Cerebellar nuclear complex (tissue), 1 donor: ENCODE measurements at regions not wholly inside any gene's neighbourhood (a gene's known extent, or its start where the extent isn't known, plus 50 kb on each side); places are given as distances from the start of the nearest gene placed in this dataset.
"Not testable (repeated sequence)": the region's sequence is repeated elsewhere in the genome, so short reads cannot be mapped to it uniquely, and the experiment has no call there.

Experiments
- DNase-seq, 2 experiments: peaks; one replicate each; lab custom pipeline; 2025; lab: John Stamatoyannopoulos, UW

- DNase-seq = no peak
Observed at GRCh38 chr15:35282965-35283496, 197.9 kb upstream of the NANOGP8 start.

- no peak for DNase-seq
Observed at GRCh38 chr15:35281515-35281914, 196.4 kb upstream of the NANOGP8 start.

GRCh38 chr15:35279811-35280210 lies 194.7 kb upstream of the NANOGP8 start:
- no peak for DNase-seq

DNA sequence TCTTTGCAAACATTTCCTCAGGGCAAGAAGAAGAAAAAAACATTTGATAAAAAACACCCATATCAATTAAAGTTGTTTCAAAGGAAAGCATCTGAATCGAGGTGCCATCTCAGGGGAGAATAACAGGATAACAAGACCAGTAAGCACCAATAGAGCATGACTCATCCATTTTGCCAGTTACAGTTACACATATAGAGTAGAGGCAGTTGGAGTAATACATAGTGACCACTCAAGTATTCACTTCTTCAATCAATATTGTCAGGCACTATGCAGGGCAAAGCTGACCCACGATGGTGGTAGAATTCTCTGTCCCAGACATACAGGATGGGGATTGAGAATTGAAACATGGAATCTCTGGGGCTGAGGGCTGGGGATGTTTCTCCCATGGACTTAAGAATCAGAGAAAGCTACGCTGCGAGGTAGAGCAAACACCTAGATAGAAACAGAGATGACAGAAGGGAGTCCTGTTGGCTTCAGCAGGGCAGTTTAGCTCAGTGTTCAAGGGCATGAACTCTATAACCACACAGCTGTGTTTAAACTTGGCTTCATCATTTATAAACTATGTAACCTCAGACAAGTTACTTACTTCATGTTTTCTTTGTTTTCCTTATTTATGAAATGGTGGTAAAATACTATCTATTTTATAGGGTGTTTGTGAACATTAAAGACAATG lies 186.4 kb upstream of the NANOGP8 start:
- DNase-seq = no peak

- no peak for DNase-seq
Observed at GRCh38 chr15:35260941-35261340, 175.8 kb upstream of the NANOGP8 start.

- not testable (repeated sequence) for DNase-seq
Observed at GRCh38 chr15:35260274-35260673, 175.2 kb upstream of the NANOGP8 start.

DNA sequence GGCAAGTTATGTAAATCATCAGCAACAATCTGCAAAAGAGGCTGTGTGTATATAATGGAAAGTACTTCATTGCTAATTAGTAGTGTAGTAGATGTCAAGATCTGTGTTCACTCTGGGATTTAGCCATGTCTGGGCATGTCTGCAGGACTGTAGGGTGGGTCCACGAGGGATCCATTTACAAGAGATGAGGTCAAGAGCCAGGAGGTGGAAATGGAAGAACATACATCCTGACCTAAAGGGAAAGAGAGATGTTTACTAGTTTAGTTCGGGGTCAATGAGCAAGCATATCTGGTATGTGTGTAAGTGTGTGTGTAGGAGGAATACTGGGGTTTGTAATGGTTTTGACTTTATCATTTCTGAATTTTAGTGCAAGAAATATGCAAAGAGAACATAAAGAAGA lies 171.5 kb upstream of the NANOGP8 start:
- no peak for DNase-seq

- no peak for DNase-seq
Observed at GRCh38 chr15:35256141-35256540, 171.0 kb upstream of the NANOGP8 start.

- DNase-seq = not testable (repeated sequence)
Observed at GRCh38 chr15:35254908-35255307, 169.8 kb upstream of the NANOGP8 start.

DNA sequence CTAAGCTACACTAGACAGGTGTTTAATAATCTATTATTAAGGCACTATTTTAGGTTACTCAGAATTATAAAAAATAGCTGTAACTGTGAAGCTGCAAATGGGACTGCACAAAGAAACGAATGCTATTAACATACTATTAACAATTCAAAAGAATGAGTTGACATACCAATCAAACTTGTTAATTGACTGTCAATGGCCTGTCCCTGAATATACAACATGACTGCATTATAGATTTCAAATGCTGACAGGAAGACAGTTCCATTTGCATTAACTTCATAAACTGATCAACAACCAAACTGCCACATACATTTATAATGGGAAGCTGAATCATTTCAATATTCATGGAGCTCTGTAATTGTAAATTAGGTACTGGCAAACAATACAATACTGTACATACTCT lies 169.0 kb upstream of the NANOGP8 start:
- no peak for DNase-seq

- no peak for DNase-seq
Observed at GRCh38 chr15:35252351-35252865, 167.3 kb upstream of the NANOGP8 start.

GRCh38 chr15:35247150-35247549 lies 162.1 kb upstream of the NANOGP8 start:
- no peak for DNase-seq

- DNase-seq = no peak
Observed at GRCh38 chr15:35246451-35246850, 161.4 kb upstream of the NANOGP8 start.

DNA sequence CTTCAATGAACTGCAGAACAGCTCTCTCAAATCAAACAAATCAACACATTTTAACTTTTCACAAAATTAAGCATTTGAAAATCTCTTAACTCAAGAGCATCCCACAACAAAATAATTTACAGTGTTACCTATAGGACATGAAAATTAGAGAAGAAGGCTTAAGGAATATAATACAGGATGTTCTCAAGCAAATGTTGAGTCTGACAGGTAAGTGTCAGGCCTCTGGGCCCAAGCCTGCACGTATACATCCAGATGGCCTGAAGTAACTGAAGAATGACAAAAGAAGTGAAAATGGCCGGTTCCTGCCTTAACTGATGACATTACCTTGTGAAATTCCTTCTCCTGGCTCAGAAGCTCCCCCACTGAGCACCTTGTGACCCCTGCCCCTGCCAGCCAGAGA lies 160.6 kb upstream of the NANOGP8 start:
- not testable (repeated sequence) for DNase-seq

- DNase-seq = no peak
Observed at GRCh38 chr15:35244227-35244626, 159.1 kb upstream of the NANOGP8 start.

DNA sequence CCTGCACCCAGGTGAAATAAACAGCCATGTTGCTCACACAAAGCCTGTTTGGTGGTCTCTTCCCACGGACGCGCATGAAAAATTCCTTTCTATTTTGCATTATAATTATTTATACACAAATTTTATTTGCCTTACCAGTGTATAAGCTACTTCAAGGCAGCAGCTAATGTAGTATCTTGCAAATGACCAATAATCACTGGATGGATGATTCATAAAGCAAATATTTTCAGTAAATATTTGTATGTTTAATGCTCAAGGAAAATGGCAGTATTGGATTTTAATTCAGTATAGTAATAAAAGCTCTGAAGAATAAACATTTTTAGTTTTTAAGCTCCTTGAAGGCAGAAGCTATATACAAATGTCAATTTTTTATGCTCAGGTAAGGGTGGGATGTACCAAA lies 158.7 kb upstream of the NANOGP8 start:
- no peak for DNase-seq

DNA sequence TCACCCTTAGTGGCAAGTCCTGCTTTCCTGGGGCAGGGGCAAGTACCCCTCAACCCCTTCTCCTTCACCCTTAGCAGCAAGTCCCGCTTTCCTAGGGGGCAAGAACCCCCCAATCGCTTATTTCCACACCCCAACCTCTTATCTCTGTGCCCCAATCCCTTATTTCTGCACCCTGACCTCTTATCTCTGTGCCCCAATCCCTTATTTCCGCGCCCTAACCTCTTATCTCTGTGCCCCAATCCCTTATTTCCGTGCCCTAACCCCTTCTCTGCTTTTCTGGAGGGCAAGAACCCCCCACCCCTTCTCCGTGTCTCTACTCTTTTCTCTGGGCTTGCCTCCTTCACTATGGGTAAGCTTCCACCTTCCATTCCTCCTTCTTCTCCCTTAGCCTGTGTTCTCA lies 154.6 kb upstream of the NANOGP8 start:
- not testable (repeated sequence) for DNase-seq

- not testable (repeated sequence) for DNase-seq
Observed at GRCh38 chr15:35238448-35238847, 153.4 kb upstream of the NANOGP8 start.

DNA sequence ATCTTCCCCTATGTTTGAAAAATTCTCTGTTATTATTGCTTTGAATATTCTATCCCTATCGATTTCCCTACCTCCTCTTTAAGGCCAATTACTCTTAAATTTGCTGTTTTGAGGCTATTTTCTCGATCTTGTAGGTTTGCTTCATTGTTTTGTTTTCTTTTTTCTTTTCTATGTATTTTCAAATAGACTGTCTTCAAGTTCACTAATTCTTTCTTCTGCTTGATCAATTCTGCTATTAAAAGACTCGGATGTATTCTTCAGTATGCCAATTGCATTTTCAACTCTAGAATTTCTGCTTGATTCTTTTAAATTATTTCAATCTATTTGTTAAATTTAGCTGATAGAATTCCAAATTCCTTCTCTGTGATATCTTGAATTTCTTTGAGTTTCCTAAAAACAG lies 144.0 kb upstream of the NANOGP8 start:
- DNase-seq = no peak

- no peak for DNase-seq
Observed at GRCh38 chr15:35218215-35218614, 133.1 kb upstream of the NANOGP8 start.

DNA sequence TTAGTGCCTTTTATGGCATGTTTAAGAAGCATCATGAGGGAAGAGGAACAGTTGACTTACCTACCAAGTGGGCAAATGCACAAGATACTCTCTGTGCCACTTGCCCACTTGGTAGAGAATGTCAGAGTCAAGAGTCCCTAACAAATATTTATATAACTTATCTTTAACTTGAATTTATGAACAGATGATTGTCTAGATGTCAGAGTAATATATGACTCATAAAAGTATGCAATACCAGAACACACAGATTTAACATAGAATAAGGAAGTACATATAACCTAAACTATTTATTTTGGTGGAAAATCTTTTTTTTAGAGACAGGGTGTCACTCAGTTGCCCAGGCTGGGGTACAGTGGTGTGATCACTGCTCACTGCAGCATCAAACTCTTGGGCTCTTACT lies 130.0 kb upstream of the NANOGP8 start:
- no peak for DNase-seq

GRCh38 chr15:35211240-35211902 lies 126.3 kb upstream of the NANOGP8 start:
- DNase-seq = no peak

DNA sequence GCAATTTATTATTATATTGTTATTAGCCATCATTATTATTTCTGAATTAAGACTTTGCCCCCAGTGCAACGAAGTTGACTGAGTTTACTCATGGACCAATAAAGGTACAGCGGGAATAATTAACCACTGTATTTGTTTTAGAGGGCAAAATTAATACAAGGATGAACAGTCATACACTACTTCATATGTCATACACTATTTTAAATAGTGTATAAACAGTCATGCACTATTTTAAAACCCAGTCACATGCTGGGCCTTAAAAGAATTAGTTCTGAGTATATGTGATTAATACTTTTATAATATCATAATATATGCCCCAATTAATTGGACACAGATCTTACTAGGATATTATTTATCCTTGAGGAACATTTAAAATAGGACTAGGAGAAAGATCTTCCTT lies 125.3 kb upstream of the NANOGP8 start:
- DNase-seq = no peak
